GM12873 (cell line): ENCODE measurements at regions not wholly inside any gene's neighbourhood (a gene's known extent, or its start where the extent isn't known, plus 50 kb on each side); places are given as distances from the start of the nearest gene placed in this dataset.

ENCODE experiments used
- TF ChIP-seq, protein P1 (sequence below): IDR thresholded peaks from 2 replicates; pipeline ENCODE4 v1.5.1; 2012; ENCODE audit warnings: low read depth, mild to moderate bottlenecking, moderate library complexity, low read length, control low read depth; ENCODE audit not compliant: insufficient read depth; ENCODE audit errors: missing control alignments

DNA sequence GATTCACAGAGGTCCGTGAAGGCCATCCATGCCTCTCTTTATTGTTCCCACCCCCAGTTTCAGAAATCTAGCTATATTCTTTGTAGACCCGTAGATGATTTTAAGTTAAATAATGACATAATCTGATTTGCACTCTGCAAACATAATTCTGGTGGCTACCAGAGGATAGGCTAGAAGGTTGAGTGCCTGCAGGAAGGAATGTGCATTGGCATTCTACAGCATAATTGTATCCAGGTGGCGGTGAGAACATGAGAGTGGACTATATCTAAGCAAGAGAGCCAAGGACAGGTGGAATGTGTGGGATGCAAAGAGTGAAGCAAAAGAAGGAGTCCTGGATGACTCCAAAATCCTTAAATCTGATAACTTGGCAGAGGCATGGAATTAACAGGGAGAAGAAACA, 298.5 kb upstream of the MME start:
- TF ChIP-seq, protein P1, sequence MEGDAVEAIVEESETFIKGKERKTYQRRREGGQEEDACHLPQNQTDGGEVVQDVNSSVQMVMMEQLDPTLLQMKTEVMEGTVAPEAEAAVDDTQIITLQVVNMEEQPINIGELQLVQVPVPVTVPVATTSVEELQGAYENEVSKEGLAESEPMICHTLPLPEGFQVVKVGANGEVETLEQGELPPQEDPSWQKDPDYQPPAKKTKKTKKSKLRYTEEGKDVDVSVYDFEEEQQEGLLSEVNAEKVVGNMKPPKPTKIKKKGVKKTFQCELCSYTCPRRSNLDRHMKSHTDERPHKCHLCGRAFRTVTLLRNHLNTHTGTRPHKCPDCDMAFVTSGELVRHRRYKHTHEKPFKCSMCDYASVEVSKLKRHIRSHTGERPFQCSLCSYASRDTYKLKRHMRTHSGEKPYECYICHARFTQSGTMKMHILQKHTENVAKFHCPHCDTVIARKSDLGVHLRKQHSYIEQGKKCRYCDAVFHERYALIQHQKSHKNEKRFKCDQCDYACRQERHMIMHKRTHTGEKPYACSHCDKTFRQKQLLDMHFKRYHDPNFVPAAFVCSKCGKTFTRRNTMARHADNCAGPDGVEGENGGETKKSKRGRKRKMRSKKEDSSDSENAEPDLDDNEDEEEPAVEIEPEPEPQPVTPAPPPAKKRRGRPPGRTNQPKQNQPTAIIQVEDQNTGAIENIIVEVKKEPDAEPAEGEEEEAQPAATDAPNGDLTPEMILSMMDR = no peak

DNA sequence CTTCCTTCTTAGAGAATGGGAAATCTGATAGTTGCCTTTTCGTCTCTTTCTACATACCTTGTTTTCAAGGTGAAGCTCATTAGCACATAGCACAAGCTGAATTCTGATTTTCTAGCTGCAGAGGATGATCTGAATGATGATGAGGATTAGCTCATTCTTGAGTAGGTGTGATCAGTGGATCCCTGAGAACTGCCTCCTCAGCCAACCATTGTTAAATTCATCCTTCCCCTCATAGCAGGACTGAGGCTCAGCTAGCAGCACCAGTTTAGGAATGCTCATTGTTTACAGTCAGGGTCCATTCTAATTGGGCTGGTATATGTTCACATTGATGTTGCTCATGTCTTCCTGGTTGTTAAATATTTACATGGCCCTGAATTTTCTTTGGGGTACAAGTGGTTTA, 299.9 kb upstream of the MME start:
- TF ChIP-seq, protein P1 = no peak

DNA sequence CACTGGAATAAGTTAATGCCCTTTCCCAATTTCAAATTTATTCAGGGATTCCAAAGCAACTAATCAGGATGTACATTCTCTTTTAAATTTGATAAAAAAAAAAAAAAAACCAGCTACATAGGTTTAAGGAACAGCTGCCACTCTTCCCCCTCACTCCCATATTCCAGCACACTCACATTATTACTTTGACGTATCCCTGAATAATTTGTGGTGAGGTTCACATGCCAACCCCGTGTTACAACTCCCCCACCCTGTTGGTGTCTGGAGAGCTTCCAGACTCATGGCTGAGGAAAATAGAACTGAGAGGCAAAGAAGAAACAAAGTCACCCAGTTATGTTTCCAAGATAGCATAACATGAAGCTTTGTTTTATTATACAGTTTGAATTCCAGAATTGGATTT, 300.5 kb upstream of the MME start:
- TF ChIP-seq, protein P1 = no peak

DNA sequence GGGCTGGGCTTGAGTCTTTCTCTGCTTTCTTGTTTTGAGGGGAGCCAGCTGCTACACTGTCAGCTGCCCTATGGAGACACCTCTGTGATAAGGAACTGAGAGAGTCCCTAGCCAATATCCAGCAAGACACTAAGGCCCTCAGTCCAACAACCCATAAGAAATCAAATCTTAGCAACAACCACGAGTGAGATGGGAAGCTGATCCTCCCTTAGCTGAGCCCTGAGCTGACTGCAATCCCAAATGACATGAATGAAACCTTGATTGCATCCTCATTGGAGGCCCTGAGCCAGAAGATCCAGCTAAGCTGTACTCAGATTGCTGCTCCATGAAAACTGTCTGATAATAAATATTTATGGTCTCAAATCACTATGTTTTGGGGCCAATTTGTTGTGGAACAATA, 302.1 kb upstream of the MME start:
- TF ChIP-seq, protein P1 = no peak

DNA sequence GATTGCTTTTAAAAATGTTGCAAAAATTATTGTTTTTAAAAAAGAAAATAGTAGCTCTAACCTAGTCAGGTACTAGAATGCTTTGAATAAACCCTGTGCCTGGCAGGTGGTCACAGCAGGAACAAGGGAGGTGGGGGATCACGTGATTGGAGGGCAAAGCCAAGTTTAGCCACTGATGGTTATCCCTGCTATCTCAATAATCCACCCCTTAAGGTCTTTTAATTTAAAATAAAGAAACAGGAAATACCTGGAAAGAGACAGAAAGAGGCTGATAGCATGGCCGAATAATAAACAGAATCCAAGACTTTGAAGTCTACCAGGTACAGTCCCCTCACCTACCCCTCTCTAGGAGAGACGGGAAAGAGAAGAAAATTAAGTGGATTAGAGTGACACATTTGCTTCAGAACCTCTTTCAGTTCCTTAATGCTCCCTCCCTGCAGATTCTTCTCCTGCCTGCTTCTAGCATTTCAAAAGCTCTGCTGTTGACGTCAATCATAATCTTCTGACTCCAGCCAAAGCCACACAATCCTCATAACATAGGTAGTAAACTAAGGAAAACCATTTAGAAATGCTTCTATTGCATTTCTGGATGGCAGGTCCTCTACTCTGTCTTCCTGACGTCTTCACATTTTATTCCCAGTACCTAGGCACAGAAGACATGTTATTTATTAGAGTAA, 303.4 kb upstream of the MME start:
- TF ChIP-seq, protein P1 = no peak

DNA sequence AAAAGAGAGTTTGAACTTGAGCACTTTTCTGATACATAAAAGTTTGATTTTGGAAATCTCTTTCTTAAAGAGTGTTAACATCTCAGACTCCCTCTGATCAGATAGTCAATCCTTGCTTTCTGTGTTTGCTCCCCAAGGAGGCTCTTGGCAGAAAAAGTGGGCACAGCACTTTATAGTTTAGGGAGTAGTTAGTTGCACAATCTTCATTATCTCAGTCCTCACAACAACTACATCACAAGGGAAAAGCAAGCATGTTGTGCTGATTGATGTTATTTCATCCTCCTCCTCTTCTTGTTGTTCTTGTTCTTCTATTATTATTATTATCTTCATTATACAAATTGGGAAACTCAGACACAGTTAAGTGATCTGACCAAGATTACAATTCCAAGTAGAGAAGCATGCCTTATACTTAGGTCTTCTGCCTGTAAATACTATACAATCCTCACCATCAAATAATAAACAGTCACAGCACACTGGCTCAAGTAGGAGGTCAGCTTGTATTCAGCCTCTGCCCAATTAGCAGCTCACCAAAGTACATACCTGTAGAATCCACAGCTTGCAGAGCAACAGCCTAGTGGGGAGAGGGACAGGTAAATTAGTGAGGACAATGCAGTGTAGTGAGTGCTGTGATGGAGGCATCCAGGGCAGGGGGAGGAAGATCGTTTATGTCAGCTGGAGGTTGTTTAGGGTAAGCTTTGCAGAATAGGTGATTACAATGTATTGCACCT, 304.1 kb upstream of the MME start:
- TF ChIP-seq, protein P1 = no peak

DNA sequence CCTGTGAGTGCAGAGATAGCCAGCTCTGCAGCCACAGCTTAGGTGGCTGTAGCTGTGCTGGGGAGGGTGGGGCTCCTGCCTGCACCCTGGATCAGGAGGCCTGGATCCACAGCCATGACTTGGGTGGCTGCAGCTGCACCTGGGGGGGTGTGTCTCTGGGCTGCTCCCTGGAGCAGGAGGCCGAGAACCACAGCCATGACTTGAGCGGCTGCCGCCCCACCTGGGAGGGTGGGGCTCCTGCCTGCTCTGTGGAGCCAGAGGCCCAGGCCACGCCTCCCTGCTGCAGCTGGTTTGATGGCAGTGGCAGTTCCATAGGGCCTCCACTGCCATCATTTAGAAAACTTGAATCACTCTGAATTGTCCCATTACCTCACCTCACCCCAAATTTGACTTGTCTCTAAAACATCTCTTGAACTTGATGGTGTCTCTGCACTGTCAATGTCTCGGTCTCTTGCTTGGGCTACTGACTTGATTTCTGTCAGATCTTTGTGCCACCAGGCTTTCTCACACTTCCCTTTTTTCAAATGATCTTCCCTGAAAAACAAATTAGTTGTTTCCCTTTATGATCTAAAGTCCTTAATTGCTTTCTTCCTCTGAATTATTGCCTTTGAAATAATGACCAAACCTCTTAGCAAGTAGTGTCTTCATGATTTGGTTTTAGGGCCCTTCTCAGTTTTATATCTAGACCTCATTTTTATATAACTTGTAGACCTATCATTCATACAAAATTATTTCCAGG, 313.2 kb upstream of the MME start:
- TF ChIP-seq, protein P1 = no peak
